ENCODE measurements at regions not wholly inside any gene's neighbourhood (a gene's known extent, or its start where the extent isn't known, plus 50 kb on each side); places are given as distances from the start of the nearest gene placed in this dataset.

DNA sequence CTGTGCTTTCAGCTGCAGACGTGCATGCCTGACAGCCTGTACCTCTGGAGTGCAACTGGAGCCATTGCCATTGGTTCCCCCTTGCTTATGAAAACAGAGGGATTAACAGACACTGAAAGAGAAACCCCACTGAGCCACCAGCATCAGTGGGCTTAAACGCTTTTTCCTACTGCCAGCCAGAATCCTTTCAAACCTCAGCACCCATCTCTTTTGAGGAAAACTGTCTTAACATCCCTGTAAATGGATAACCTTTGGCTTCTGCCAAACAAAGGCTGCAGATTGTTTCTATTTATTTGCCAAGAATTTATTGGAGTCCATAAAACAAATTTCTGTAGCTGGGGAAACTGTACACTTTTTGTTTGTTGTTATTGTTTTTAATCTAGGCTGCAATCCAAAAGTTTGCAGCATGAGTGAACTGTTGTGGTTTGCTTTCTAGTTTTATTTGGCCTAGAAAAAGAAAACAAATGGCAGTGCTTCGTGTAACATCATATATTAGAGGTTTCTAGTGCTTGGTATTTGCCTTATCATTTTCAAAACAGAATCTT is 369.2 kb upstream of the IL12A start:
- TF ChIP-seq, protein P1, sequence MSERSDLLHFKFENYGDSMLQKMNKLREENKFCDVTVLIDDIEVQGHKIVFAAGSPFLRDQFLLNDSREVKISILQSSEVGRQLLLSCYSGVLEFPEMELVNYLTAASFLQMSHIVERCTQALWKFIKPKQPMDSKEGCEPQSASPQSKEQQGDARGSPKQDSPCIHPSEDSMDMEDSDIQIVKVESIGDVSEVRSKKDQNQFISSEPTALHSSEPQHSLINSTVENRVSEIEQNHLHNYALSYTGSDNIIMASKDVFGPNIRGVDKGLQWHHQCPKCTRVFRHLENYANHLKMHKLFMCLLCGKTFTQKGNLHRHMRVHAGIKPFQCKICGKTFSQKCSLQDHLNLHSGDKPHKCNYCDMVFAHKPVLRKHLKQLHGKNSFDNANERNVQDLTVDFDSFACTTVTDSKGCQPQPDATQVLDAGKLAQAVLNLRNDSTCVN (tag by site-specific recombination; optimal IDR thresholded peaks at IDR 0.05), result no peak
- TF ChIP-seq ZNF670 (tag by site-specific recombination; IDR thresholded peaks at IDR 0.05; ENCODE audit: low read depth), result no peak
- TF ChIP-seq ZNF138 (tag by site-specific recombination; IDR thresholded peaks at IDR 0.05; ENCODE audit: borderline replicate concordance), result no peak
- TF ChIP-seq, protein P2, sequence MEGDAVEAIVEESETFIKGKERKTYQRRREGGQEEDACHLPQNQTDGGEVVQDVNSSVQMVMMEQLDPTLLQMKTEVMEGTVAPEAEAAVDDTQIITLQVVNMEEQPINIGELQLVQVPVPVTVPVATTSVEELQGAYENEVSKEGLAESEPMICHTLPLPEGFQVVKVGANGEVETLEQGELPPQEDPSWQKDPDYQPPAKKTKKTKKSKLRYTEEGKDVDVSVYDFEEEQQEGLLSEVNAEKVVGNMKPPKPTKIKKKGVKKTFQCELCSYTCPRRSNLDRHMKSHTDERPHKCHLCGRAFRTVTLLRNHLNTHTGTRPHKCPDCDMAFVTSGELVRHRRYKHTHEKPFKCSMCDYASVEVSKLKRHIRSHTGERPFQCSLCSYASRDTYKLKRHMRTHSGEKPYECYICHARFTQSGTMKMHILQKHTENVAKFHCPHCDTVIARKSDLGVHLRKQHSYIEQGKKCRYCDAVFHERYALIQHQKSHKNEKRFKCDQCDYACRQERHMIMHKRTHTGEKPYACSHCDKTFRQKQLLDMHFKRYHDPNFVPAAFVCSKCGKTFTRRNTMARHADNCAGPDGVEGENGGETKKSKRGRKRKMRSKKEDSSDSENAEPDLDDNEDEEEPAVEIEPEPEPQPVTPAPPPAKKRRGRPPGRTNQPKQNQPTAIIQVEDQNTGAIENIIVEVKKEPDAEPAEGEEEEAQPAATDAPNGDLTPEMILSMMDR (tag by site-specific recombination; IDR thresholded peaks at IDR 0.05), result no peak
- no peak for TF ChIP-seq REPIN1 (tag by site-specific recombination; IDR thresholded peaks at IDR 0.05; ENCODE audit: low read depth)

Data from HEK293 (cell line).